C4-2B (cell line): ENCODE measurements at regions not wholly inside any gene's neighbourhood (a gene's known extent, or its start where the extent isn't known, plus 50 kb on each side); places are given as distances from the start of the nearest gene placed in this dataset.

Source experiments
- H3K27ac ChIP-seq: fragments of 450-650 bp; 2 replicates; pipeline ENCODE4 v1.5.1; 2017
- CTCF ChIP-seq: fragments of 450-650 bp; conservative IDR thresholded peaks from 2 replicates; pipeline ENCODE4 v1.5.1; 2017; ENCODE audit warnings: mild to moderate bottlenecking
- ZFX ChIP-seq: fragments of 450-650 bp; IDR thresholded peaks from 2 replicates; pipeline ENCODE4 v1.6.1; 2017

GRCh38 chr6:66068033-66068432, 361.0 kb upstream of the EYS start:
- TF ChIP-seq ZFX, result no peak
- no peak for TF ChIP-seq CTCF
- no peak overlapping the region for H3K27ac ChIP-seq

- H3K27ac ChIP-seq, result no peak overlapping the region
- TF ChIP-seq CTCF (no peak), ZFX (no peak)
Observed at GRCh38 chr6:66065313-66065712, 358.3 kb upstream of the EYS start.

- TF ChIP-seq CTCF (no peak), ZFX (no peak)
- H3K27ac ChIP-seq, result no peak overlapping the region
Observed at GRCh38 chr6:66057034-66057433, 350.0 kb upstream of the EYS start.

GRCh38 chr6:66054967-66055366, 347.9 kb upstream of the EYS start:
- H3K27ac ChIP-seq, result no peak overlapping the region
- TF ChIP-seq CTCF (no peak), ZFX (no peak)

- no peak overlapping the region for H3K27ac ChIP-seq
- no peak for TF ChIP-seq ZFX
- no peak for TF ChIP-seq CTCF
Observed at GRCh38 chr6:66051812-66052211, 344.8 kb upstream of the EYS start.

- no peak for TF ChIP-seq ZFX
- no peak for TF ChIP-seq CTCF
- no peak overlapping the region for H3K27ac ChIP-seq
Observed at GRCh38 chr6:66048684-66049474, 341.9 kb upstream of the EYS start.

- TF ChIP-seq ZFX (no peak), CTCF (no peak)
- no peak overlapping the region for H3K27ac ChIP-seq
Observed at GRCh38 chr6:66032626-66033025, 325.6 kb upstream of the EYS start.
